Sigmoid colon (tissue), 6 donors: ENCODE measurements at regions not wholly inside any gene's neighbourhood (a gene's known extent, or its start where the extent isn't known, plus 50 kb on each side); places are given as distances from the start of the nearest gene placed in this dataset.

Experiments
- DNase-seq: peaks from one replicate; pipeline ENCODE4 v3.0.0-alpha.2; 2019
- H3K27ac ChIP-seq, 4 donors: fragments of 200-600 bp; sonication (generic); one replicate each; pipeline ENCODE4 v1.5.1; 2016 to 2019; ENCODE audit warnings: mild to moderate bottlenecking in 1 of 4
- H3K27me3 ChIP-seq, 3 donors: fragments of 200-600 bp; sonication (generic); one replicate each; pipeline ENCODE4 v1.5.1; 2019; ENCODE audit warnings: mild to moderate bottlenecking in 1 of 3
- H3K36me3 ChIP-seq, 4 donors: fragments of 200-600 bp; sonication (generic); one replicate each; pipeline ENCODE4 v1.5.1; 2016 to 2019
- H3K4me1 ChIP-seq, 4 donors: fragments of 200-600 bp; sonication (generic); one replicate each; pipeline ENCODE4 v1.5.1; 2017 to 2019
- H3K4me3 ChIP-seq, 4 donors: fragments of 200-600 bp; sonication (generic); one replicate each; pipeline ENCODE4 v1.5.1; 2017 to 2019; ENCODE audit warnings: mild to moderate bottlenecking in 2 of 4, moderate library complexity in 1 of 4
- H3K9me3 ChIP-seq, 4 donors: fragments of 200-600 bp in 3 of 4; sonication (generic) in 3 of 4; one replicate each; pipeline versions ENCODE4 v1.5.1 to v1.6.1; 2013 to 2019
- CTCF ChIP-seq, 4 experiments: fragments of 450-650 bp in 3 of 4; fragments of 200-600 bp in 1 of 4; IDR thresholded peaks; one replicate each; pipeline ENCODE4 v1.5.1; 2016 to 2019; ENCODE audit warnings: antibody characterized with exemption in 4 of 4, mild to moderate bottlenecking in 3 of 4, moderate library complexity in 2 of 4
- EP300 ChIP-seq, 4 donors: sonication (generic); formaldehyde crosslinking; IDR thresholded peaks; one replicate each; pipeline ENCODE4 v1.6.1; 2017; ENCODE audit warnings: antibody characterized with exemption in 4 of 4
- POLR2A ChIP-seq, 2 donors: fragments of 450-650 bp; IDR thresholded peaks; one replicate each; pipeline ENCODE4 v1.6.1; 2016; ENCODE audit warnings: antibody characterized with exemption in 2 of 2, mild to moderate bottlenecking in 2 of 2, moderate library complexity in 2 of 2
- POLR2AphosphoS5 ChIP-seq, 4 donors: sonication (generic); formaldehyde crosslinking; IDR thresholded peaks; one replicate each; pipeline ENCODE4 v1.6.1; 2017; ENCODE audit warnings: antibody characterized with exemption in 4 of 4
- WGBS, 2 donors: extraction: QIAGEN DNeasy Blood & Tissue Kit; methylation state at CpG; one replicate each; pipeline ENCODE4 v1.1.7; 2013; 5-methylcytosine and 5-hydroxymethylcytosine counted together
- intact Hi-C: fragments of 100-400 bp; cut with DNase I; formaldehyde crosslinking; loops from one replicate; pipeline ENCODE4 v1.15.1; 2023
- donor health status: healthy with polysubstance abuse.
- donor health status: healthy.

- intact Hi-C loops, result no loop called here
- TF ChIP-seq EP300 (IDR thresholded peaks at IDR 0.05) (no peak), POLR2AphosphoS5 (IDR thresholded peaks at IDR 0.05) (no peak), CTCF (IDR thresholded peaks at IDR 0.05) (no peak), POLR2A (IDR thresholded peaks at IDR 0.05) (no peak)
- H3K27ac ChIP-seq, result no peak overlapping the region
Measured at GRCh38 chr2:6394276-6394675, 471.4 kb downstream of the CMPK2 start.

GRCh38 chr2:6398421-6398820, 467.3 kb downstream of the CMPK2 start:
- WGBS, 2 donors, result 77% methylated on average over 2 of the region's 2 CpGs

More at GRCh38 chr2:6394276-6394675, 471.4 kb downstream of the CMPK2 start:
- DNase-seq, result no peak
- Histone ChIP-seq H3K9me3 (peaks cover 0 to 2% (median 0%) of the 10 kb centered on the region in 4 donors), H3K4me1 (no peaks in the 10 kb centered on the region), H3K36me3 (no peaks in the 10 kb centered on the region), H3K4me3 (no peak overlapping the region), H3K27me3 (no peaks in the 10 kb centered on the region)
- 86 to 92% methylated on average over 2 of the region's 2 CpGs for WGBS, 2 donors

GRCh38 chr2:6401301-6401700, 464.4 kb downstream of the CMPK2 start:
- intact Hi-C loops, result no loop called here
- no peaks in the 10 kb centered on the region for H3K27me3 ChIP-seq
- H3K9me3 ChIP-seq, result no peaks in the 10 kb centered on the region
- no peak for TF ChIP-seq EP300 (IDR thresholded peaks at IDR 0.05)
- no peak for TF ChIP-seq POLR2AphosphoS5 (IDR thresholded peaks at IDR 0.05)
- no peak overlapping the region for H3K27ac ChIP-seq
- no peaks in the 10 kb centered on the region for H3K36me3 ChIP-seq
- 81 to 89% methylated on average over 3 of the region's 3 CpGs for WGBS, 2 donors
- DNase-seq, result no peak
- no peak overlapping the region for H3K4me3 ChIP-seq
- H3K4me1 ChIP-seq, result no peaks in the 10 kb centered on the region

More at GRCh38 chr2:6398421-6398820, 467.3 kb downstream of the CMPK2 start:
- no peak for TF ChIP-seq POLR2A (IDR thresholded peaks at IDR 0.05)
- no peak for TF ChIP-seq EP300 (IDR thresholded peaks at IDR 0.05)
- no peak for TF ChIP-seq CTCF (IDR thresholded peaks at IDR 0.05)
- TF ChIP-seq POLR2AphosphoS5 (IDR thresholded peaks at IDR 0.05), result no peak
- no peaks in the 10 kb centered on the region for H3K4me1 ChIP-seq
- DNase-seq, result no peak
- no peaks in the 10 kb centered on the region for H3K36me3 ChIP-seq
- intact Hi-C loops, result no loop called here
- no peaks in the 10 kb centered on the region for H3K9me3 ChIP-seq
- H3K27me3 ChIP-seq, result no peaks in the 10 kb centered on the region
- no peak overlapping the region for H3K4me3 ChIP-seq
- no peak overlapping the region for H3K27ac ChIP-seq

GRCh38 chr2:6408057-6408456, 457.6 kb downstream of the CMPK2 start:
- H3K9me3 ChIP-seq, result no peaks in the 10 kb centered on the region
- no peak overlapping the region for H3K27ac ChIP-seq
- TF ChIP-seq POLR2AphosphoS5 (IDR thresholded peaks at IDR 0.05), result no peak
- no peak for TF ChIP-seq EP300 (IDR thresholded peaks at IDR 0.05)
- TF ChIP-seq POLR2A (IDR thresholded peaks at IDR 0.05), result no peak
- no peak for TF ChIP-seq CTCF (IDR thresholded peaks at IDR 0.05)
- intact Hi-C loops, result no loop called here
- no peaks in the 10 kb centered on the region for H3K4me1 ChIP-seq
- no peak for DNase-seq
- no peaks in the 10 kb centered on the region for H3K36me3 ChIP-seq
- no peaks in the 10 kb centered on the region for H3K27me3 ChIP-seq
- WGBS, 2 donors, result 81 to 90% methylated on average over 2 of the region's 2 CpGs
- H3K4me3 ChIP-seq, result no peak overlapping the region

GRCh38 chr2:6410313-6410712, 455.4 kb downstream of the CMPK2 start:
- H3K27me3 ChIP-seq, result no peaks in the 10 kb centered on the region
- 55 to 68% methylated on average over 3 of the region's 3 CpGs for WGBS, 2 donors
- no peak overlapping the region for H3K27ac ChIP-seq
- H3K4me3 ChIP-seq, result no peak overlapping the region
- DNase-seq, result no peak
- H3K36me3 ChIP-seq, result no peaks in the 10 kb centered on the region
- H3K9me3 ChIP-seq, result no peaks in the 10 kb centered on the region
- intact Hi-C loops, result no loop called here
- no peaks in the 10 kb centered on the region for H3K4me1 ChIP-seq
- TF ChIP-seq POLR2A (IDR thresholded peaks at IDR 0.05) (no peak), EP300 (IDR thresholded peaks at IDR 0.05) (no peak), CTCF (IDR thresholded peaks at IDR 0.05) (no peak), POLR2AphosphoS5 (IDR thresholded peaks at IDR 0.05) (no peak)
